ENCODE measurements at regions not wholly inside any gene's neighbourhood (a gene's known extent, or its start where the extent isn't known, plus 50 kb on each side); places are given as distances from the start of the nearest gene placed in this dataset.
A peak's percentile ranks its signal among the peaks of the same experiment; 100 is the strongest.
"Not testable (repeated sequence)": the region's sequence is repeated elsewhere in the genome, so short reads cannot be mapped to it uniquely, and the experiment has no call there.

GRCh38 chr3:165917938-165918656 lies 80.9 kb upstream of the BCHE start:
- not testable (repeated sequence) for H3K4me1 Mint-ChIP-seq; H3K4me3 Mint-ChIP-seq; H3K36me3 Mint-ChIP-seq (ENCODE audit: low read depth); H3K27me3 Mint-ChIP-seq; DNase-seq; ATAC-seq; H3K27ac Mint-ChIP-seq
- peaks cover 17% of the 10 kb centered on the region for H3K9me3 Mint-ChIP-seq

- not testable (repeated sequence) for H3K27ac Mint-ChIP-seq; H3K4me1 Mint-ChIP-seq; H3K36me3 Mint-ChIP-seq (ENCODE audit: low read depth); H3K27me3 Mint-ChIP-seq; ATAC-seq; DNase-seq; H3K4me3 Mint-ChIP-seq
- peaks cover 17% of the 10 kb centered on the region for H3K9me3 Mint-ChIP-seq
Observed at GRCh38 chr3:165915104-165915503, 77.9 kb upstream of the BCHE start.

- Mint-ChIP-seq H3K4me1 (no peaks in the 10 kb centered on the region), H3K27me3 (no peaks in the 10 kb centered on the region), H3K9me3 (peaks cover 8% of the 10 kb centered on the region), H3K27ac (no peak overlapping the region), H3K36me3 (ENCODE audit: low read depth) (no peaks in the 10 kb centered on the region), H3K4me3 (no peak overlapping the region)
- no peak for DNase-seq
- ATAC-seq: no peak
Observed at GRCh38 chr3:165903885-165904630, 66.8 kb upstream of the BCHE start.

GRCh38 chr3:165899066-165899465 lies 61.8 kb upstream of the BCHE start:
- ATAC-seq (no peak), DNase-seq (no peak)
- Mint-ChIP-seq H3K9me3 (peaks cover 5% of the 10 kb centered on the region), H3K27me3 (no peaks in the 10 kb centered on the region), H3K27ac (no peak overlapping the region), H3K36me3 (ENCODE audit: low read depth) (no peaks in the 10 kb centered on the region), H3K4me1 (no peaks in the 10 kb centered on the region), H3K4me3 (no peak overlapping the region)

DNA sequence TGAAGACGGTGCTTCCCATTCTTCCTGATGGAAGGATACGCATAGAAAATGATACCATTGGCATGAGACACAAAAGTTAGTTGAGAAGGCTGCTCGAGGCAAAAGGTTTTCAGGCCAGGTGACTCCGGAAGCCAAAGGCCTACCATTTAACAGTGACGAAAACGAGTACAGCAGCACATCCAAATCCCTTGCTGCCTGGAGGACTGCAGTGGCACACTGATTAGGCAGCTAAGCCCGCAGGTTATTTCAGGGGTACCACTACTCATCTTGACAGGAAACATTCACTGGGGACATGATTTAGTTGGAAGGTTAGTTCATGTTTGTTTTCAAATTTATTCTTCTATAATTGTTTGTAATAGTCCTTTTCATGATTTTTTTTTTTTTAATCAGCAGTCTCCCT lies 59.9 kb upstream of the BCHE start:
- DNase-seq (no peak), ATAC-seq (no peak)
- Mint-ChIP-seq H3K36me3 (ENCODE audit: low read depth) (no peaks in the 10 kb centered on the region), H3K4me3 (no peak overlapping the region), H3K27me3 (no peaks in the 10 kb centered on the region), H3K27ac (no peak overlapping the region), H3K4me1 (no peaks in the 10 kb centered on the region), H3K9me3 (no peaks in the 10 kb centered on the region)

DNA sequence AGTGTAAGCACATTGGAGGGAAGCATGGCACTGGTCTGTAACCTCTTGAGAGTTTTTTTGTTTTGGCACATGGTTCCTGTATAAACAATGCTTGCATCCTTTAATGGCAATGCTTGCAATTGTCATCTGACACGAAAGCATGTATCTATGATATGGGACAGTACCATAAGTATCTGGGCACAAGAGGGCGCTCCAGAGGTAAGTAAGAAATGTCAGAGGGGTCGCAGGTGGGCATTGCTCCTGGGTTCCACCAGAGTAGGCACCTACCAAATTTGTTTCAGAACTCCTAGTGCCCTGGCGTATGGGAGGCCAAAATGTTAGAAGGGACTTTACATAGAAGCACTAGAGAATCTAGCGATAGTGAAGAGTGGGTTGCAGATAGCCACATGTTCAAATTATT lies 58.7 kb upstream of the BCHE start:
- Mint-ChIP-seq H3K36me3 (ENCODE audit: low read depth) (no peaks in the 10 kb centered on the region), H3K27ac (no peak overlapping the region)
- peak; percentile 7 for DNase-seq

GRCh38 chr3:165892565-165892964 lies 55.3 kb upstream of the BCHE start:
- H3K4me1 Mint-ChIP-seq: no peaks in the 10 kb centered on the region
- DNase-seq (no peak), ATAC-seq (no peak)
- no peaks in the 10 kb centered on the region for H3K27me3 Mint-ChIP-seq
- no peaks in the 10 kb centered on the region for H3K9me3 Mint-ChIP-seq
- H3K36me3 Mint-ChIP-seq (ENCODE audit: low read depth): no peaks in the 10 kb centered on the region
- H3K4me3 Mint-ChIP-seq: no peak overlapping the region
- H3K27ac Mint-ChIP-seq: no peak overlapping the region

More for the DNA sequence above, 58.7 kb upstream of the BCHE start:
- Mint-ChIP-seq H3K4me3 (no peak overlapping the region), H3K4me1 (no peaks in the 10 kb centered on the region), H3K27me3 (no peaks in the 10 kb centered on the region), H3K9me3 (no peaks in the 10 kb centered on the region)
- ATAC-seq: no peak
